H1 (cell line): ENCODE measurements at regions not wholly inside any gene's neighbourhood (a gene's known extent, or its start where the extent isn't known, plus 50 kb on each side); places are given as distances from the start of the nearest gene placed in this dataset.
A peak's percentile ranks its signal among the peaks of the same experiment; 100 is the strongest.

Experiments
- CTCF ChIA-PET: fragments of 300-600 bp; sonication (Branson Sonifier 250); formaldehyde crosslinking; loops from one replicate; lab custom pipeline; 2021; ENCODE audit not compliant: partially characterized antibody; lab: Charles Lee
- POLR2A ChIA-PET: fragments of 300-600 bp; sonication (Branson Sonifier 250); formaldehyde crosslinking; loops from one replicate; lab custom pipeline; 2021; ENCODE audit warnings: inconsistent platforms; ENCODE audit not compliant: partially characterized antibody; lab: Charles Lee
- DNase-seq, 2 experiments: peaks; one replicate each; pipeline versions ENCODE4 v3.0.0 to v3.0.0-alpha.2; 2010 to 2022; ENCODE audit warnings: low spot score in 2 of 2, low read depth in 1 of 2, mixed read lengths in 1 of 2
- FAIRE-seq: peaks from 2 replicates; lab custom pipeline; 2011; peaks lifted over from hg19 to GRCh38; lab: Jason Lieb, UNC
- H2AFZ ChIP-seq: 2 replicates; pipeline ENCODE4 v1.8.1; 2012; ENCODE audit warnings: low read length, inconsistent platforms
- H2AK5ac ChIP-seq: 2 replicates; pipeline ENCODE4 v1.6.1; 2013; ENCODE audit warnings: low read depth, low read length
- H2BK120ac ChIP-seq: replicated peaks from 2 replicates; pipeline ENCODE3; 2013; ENCODE audit warnings: low read depth, low read length, inconsistent platforms
- H2BK12ac ChIP-seq: 2 replicates; pipeline ENCODE4 v1.6.1; 2013; ENCODE audit warnings: low read depth, low read length
- H2BK15ac ChIP-seq: 2 replicates; pipeline ENCODE4 v1.6.1; 2013; ENCODE audit warnings: low read length
- H2BK20ac ChIP-seq: 2 replicates; pipeline ENCODE4 v1.6.1; 2013; ENCODE audit warnings: low read length
- H2BK5ac ChIP-seq: 2 replicates; pipeline ENCODE4 v1.6.1; 2013; ENCODE audit warnings: low read depth, low read length
- H3K14ac ChIP-seq: 2 replicates; pipeline ENCODE4 v1.6.1; 2013; ENCODE audit warnings: inconsistent platforms; ENCODE audit not compliant: insufficient read length
- H3K18ac ChIP-seq: 2 replicates; pipeline ENCODE4 v1.6.1; 2013; ENCODE audit warnings: low read length; ENCODE audit errors: extremely low read depth
- H3K23ac ChIP-seq: 2 replicates; pipeline ENCODE4 v1.6.1; 2013; ENCODE audit warnings: inconsistent platforms; ENCODE audit not compliant: insufficient read length
- H3K23me2 ChIP-seq: 2 replicates; pipeline ENCODE4 v1.6.1; 2013; ENCODE audit warnings: low read depth, low read length
- H3K27ac ChIP-seq: 2 replicates; pipeline ENCODE4 v1.6.1; 2011; ENCODE audit warnings: low read depth, low read length, inconsistent platforms
- H3K27me3 ChIP-seq, 4 experiments: replicated peaks in 1 of 4; 1 replicate in 1 of 4; 2 replicates in 3 of 4; pipeline versions ENCODE4 v1.6.1 to v1.8.1; 2011 to 2013; ENCODE audit warnings: low read length in 3 of 4, mild to moderate bottlenecking in 3 of 4, inconsistent platforms in 2 of 4, mixed read lengths in 2 of 4, moderate library complexity in 1 of 4; ENCODE audit not compliant: control insufficient read depth in 3 of 4, insufficient read depth in 3 of 4; ENCODE audit errors: extremely low read depth in 1 of 4
- H3K36me3 ChIP-seq, 4 experiments: 2 replicates each; pipeline versions ENCODE4 v1.6.1 to v1.8.1; 2011 to 2013; ENCODE audit warnings: mild to moderate bottlenecking in 4 of 4, low read length in 3 of 4, moderate library complexity in 2 of 4, control low read depth in 1 of 4, inconsistent platforms in 1 of 4; ENCODE audit not compliant: insufficient read depth in 4 of 4, control insufficient read depth in 2 of 4
- H3K4ac ChIP-seq: replicated peaks from 2 replicates; pipeline ENCODE3; 2013; ENCODE audit warnings: low read length, low read depth, mixed read lengths, inconsistent platforms; ENCODE audit not compliant: insufficient read length
- H3K4me1 ChIP-seq, 4 experiments: replicated peaks in 1 of 4; 1 replicate in 1 of 4; 2 replicates in 3 of 4; pipeline versions ENCODE4 v1.6.1 to v1.8.1; 2011 to 2013; ENCODE audit warnings: low read length in 3 of 4, inconsistent platforms in 2 of 4, mixed read lengths in 1 of 4; ENCODE audit not compliant: insufficient read depth in 4 of 4, control insufficient read depth in 3 of 4
- H3K4me2 ChIP-seq, 2 experiments: 2 replicates each; pipeline versions ENCODE4 v1.6.1 to v1.8.1; 2011 to 2013; ENCODE audit warnings: low read depth in 2 of 2, low read length in 2 of 2, control low read depth in 1 of 2, inconsistent platforms in 1 of 2, mild to moderate bottlenecking in 1 of 2; ENCODE audit not compliant: insufficient read depth in 1 of 2
- H3K4me3 ChIP-seq, 4 experiments: fragments of 200-600, 300-600 bp in 1 of 4; sonication (generic), shearing (Covaris generic), sonication (Bioruptor Twin) in 1 of 4; 2 replicates each; pipeline versions ENCODE4 v1.5.1 to v1.8.1; 2011 to 2016; ENCODE audit warnings: low read length in 4 of 4, low read depth in 3 of 4, control low read depth in 2 of 4, inconsistent platforms in 2 of 4, mild to moderate bottlenecking in 2 of 4, mixed read lengths in 1 of 4, moderate library complexity in 1 of 4; ENCODE audit not compliant: insufficient read depth in 2 of 4; ENCODE audit errors: extremely low read depth in 1 of 4
- H3K56ac ChIP-seq: replicated peaks from 2 replicates; pipeline ENCODE3; 2013; ENCODE audit warnings: low read depth, mild to moderate bottlenecking, mixed read lengths, low read length, inconsistent platforms; ENCODE audit not compliant: insufficient read length
- H3K79me1 ChIP-seq: 2 replicates; pipeline ENCODE4 v1.6.1; 2013; ENCODE audit warnings: low read depth, low read length, control low read depth
- H3K79me2 ChIP-seq, 2 experiments: 2 replicates each; pipeline versions ENCODE4 v1.6.1 to v1.8.1; 2012 to 2013; ENCODE audit warnings: low read length in 2 of 2, mild to moderate bottlenecking in 2 of 2, inconsistent platforms in 1 of 2; ENCODE audit not compliant: insufficient read depth in 2 of 2, control insufficient read depth in 1 of 2
- H3K9ac ChIP-seq, 4 experiments: replicated peaks in 1 of 4; 1 replicate in 1 of 4; 2 replicates in 3 of 4; pipeline versions ENCODE4 v1.6.1 to v1.8.1; 2011 to 2013; ENCODE audit warnings: low read depth in 3 of 4, low read length in 3 of 4, control low read depth in 2 of 4, mild to moderate bottlenecking in 2 of 4, moderate library complexity in 2 of 4, inconsistent platforms in 1 of 4; ENCODE audit errors: extremely low read depth in 1 of 4
- H3K9me3 ChIP-seq, 2 experiments: 2 replicates each; pipeline versions ENCODE4 v1.6.1 to v1.8.1; 2012 to 2013; ENCODE audit warnings: mild to moderate bottlenecking in 2 of 2, moderate library complexity in 2 of 2, control low read depth in 1 of 2, inconsistent platforms in 1 of 2, low read depth in 1 of 2, low read length in 1 of 2, mixed read lengths in 1 of 2; ENCODE audit not compliant: insufficient read depth in 2 of 2
- H4K20me1 ChIP-seq, 2 experiments: replicated peaks in 1 of 2; 2 replicates each; pipeline versions ENCODE3 to v1.8.1; 2011 to 2013; ENCODE audit warnings: inconsistent platforms in 2 of 2, low read length in 2 of 2, mild to moderate bottlenecking in 1 of 2; ENCODE audit not compliant: insufficient read depth in 2 of 2, control insufficient read depth in 1 of 2
- H4K5ac ChIP-seq: 2 replicates; pipeline ENCODE4 v1.6.1; 2013; ENCODE audit warnings: low read length, low read depth, mixed read lengths, inconsistent platforms; ENCODE audit not compliant: insufficient read length
- H4K8ac ChIP-seq: 2 replicates; pipeline ENCODE4 v1.8.0; 2013; ENCODE audit warnings: mild to moderate bottlenecking, moderate library complexity, low read length, inconsistent platforms; ENCODE audit not compliant: insufficient read depth; ENCODE audit errors: extremely low read depth
- H4K91ac ChIP-seq: replicated peaks from 2 replicates; pipeline ENCODE3; 2013; ENCODE audit warnings: low read length, mixed read lengths, inconsistent platforms; ENCODE audit not compliant: insufficient read length
- CBX8 ChIP-seq: fragments of 300-800, 300-1000 bp; sonication (generic); IDR thresholded peaks from 2 replicates; pipeline ENCODE4 v1.7.1; 2016; ENCODE audit warnings: low read depth, low read length, borderline replicate concordance
- JUN ChIP-seq: IDR thresholded peaks from 2 replicates; pipeline ENCODE4 v1.6.1; 2011; ENCODE audit warnings: low read depth, mild to moderate bottlenecking, improper control_type of control experiment, low read length
- SIX5 ChIP-seq: IDR thresholded peaks from 2 replicates; pipeline ENCODE4 v1.6.1; 2011; ENCODE audit warnings: mild to moderate bottlenecking, low read depth, low read length
- WGBS, 2 experiments: shearing (Covaris generic) in 1 of 2; methylation state at CpG; one replicate each; pipeline versions ENCODE4 v1.1.6 to v1.1.7; 2013 to 2015; ENCODE audit warnings: low lambda C conversion rate in 2 of 2, mixed read lengths in 2 of 2, inconsistent platforms in 1 of 2, low coverage in 1 of 2, missing lambda C conversion rate in 1 of 2; ENCODE audit not compliant: insufficient replicate concordance in 2 of 2, insufficient coverage in 1 of 2, insufficient read length in 1 of 2; ENCODE audit errors: extremely low coverage in 1 of 2, missing lambda C conversion rate in 1 of 2; 5-methylcytosine and 5-hydroxymethylcytosine counted together

- Histone ChIP-seq H3K79me2 (no peaks in the 10 kb centered on the region), H3K79me1 (no peaks in the 10 kb centered on the region), H4K8ac (no peak overlapping the region), H3K27me3 (no peaks in the 10 kb centered on the region), H2BK5ac (no peak overlapping the region), H4K20me1 (no peaks in the 10 kb centered on the region), H2BK20ac (no peak overlapping the region), H4K91ac (no peak overlapping the region), H2AFZ (no peak overlapping the region), H3K56ac (no peak overlapping the region), H2BK15ac (peak overlapping the region; percentile 22; the same call in 1 of the 2 replicates), H3K14ac (no peak overlapping the region), H2BK120ac (no peak overlapping the region), H3K9me3 (no peaks in the 10 kb centered on the region), H3K4me1 (peaks cover 0 to 6% (median 2%) of the 10 kb centered on the region in 4 experiments; a peak in 2 of 7 replicates), H3K27ac (no peak overlapping the region), H3K23me2 (no peaks in the 10 kb centered on the region), H2BK12ac (no peak overlapping the region), H3K9ac (no peak overlapping the region), H3K4ac (no peak overlapping the region), H3K36me3 (no peaks in the 10 kb centered on the region), H4K5ac (no peak overlapping the region), H2AK5ac (no peak overlapping the region), H3K4me3 (no peak overlapping the region), H3K18ac (no peak overlapping the region), H3K23ac (no peak overlapping the region), H3K4me2 (no peak overlapping the region)
- POLR2A ChIA-PET = no interaction called here
- no peak for TF ChIP-seq SIX5
- TF ChIP-seq JUN = no peak
- no peak for TF ChIP-seq CBX8
- 93% methylated on average over 2 of the region's 2 CpGs; no CpG with 5 or more reads in 1 of the 2 experiments for WGBS, 2 experiments
- DNase-seq = no peak
- no peak for FAIRE-seq
- CTCF ChIA-PET = interaction anchor here (0.6 kb wide), 1 partner anchor 206 kb away, joined by 3 read pairs; no protein-coding TSS in a partner anchor
These were observed 170.2 kb upstream of the CITED2 start for GRCh38 chr6:139544701-139545057.
